HPDE6-E6E7 (cell line): ENCODE measurements at regions not wholly inside any gene's neighbourhood (a gene's known extent, or its start where the extent isn't known, plus 50 kb on each side); places are given as distances from the start of the nearest gene placed in this dataset.

Experiments used
- DNase-seq: peaks from one replicate; pipeline ENCODE4 v3.0.0; 2011; ENCODE audit warnings: missing footprints; ENCODE audit errors: extremely low spot score

DNA sequence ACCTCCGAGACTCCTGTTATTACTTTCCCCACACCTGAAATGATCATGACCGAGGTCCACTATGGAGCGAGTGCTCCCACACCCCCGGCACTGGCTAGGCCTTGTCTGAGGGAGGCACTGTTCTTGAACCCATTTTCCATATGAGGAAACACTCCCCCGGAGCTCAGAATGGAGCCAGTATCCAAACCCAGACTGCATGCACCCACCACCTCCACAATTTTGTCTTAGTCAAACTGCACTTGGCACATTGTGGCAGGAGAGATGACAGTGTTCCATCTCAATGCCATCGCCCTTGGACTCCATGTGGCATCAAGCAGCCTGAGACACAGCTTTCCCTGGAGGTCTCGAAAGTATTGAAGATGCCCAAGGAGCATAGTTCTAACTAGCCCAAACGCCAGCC, 154.1 kb downstream of the NUP210 start:
- DNase-seq: no peak

DNA sequence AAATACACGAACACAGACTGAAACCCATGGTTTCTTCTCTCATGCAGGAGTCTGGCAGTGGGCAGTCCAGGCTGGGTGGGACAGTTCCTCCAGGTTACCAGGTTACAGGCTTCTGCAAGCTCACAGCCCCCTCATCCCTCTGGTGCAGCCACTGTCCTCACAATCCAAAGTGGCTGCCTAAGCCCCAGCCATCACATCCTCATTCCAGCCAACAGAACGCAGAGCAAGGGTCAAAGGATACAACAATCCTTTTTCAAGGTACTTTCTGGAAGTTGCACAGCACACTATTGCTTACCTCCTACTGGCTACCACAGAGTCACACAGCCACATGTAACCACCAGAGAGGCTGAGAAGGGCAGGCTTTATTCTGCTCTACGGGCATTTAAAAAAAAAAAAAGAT, 154.6 kb downstream of the NUP210 start:
- DNase-seq: no peak

DNA sequence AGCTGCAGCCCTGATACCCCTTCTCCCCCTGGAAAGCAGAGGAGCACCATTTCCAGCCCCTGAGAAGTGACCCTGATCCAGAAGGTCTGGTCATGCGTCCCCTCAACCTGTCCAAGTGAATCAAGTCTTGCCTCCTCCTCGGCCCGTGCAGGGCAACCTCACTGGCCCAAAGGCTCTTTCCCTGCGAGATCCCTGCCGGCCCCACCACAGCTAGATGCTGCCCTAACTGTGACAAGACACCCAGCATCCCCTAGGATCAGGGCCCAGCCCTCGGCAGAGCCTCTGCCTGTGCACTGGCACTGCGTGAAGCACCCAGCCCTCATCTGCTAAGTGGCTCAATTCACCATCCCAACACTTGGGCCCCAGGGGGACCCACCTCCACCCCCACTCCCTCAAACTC, 155.1 kb downstream of the NUP210 start:
- no peak for DNase-seq

DNA sequence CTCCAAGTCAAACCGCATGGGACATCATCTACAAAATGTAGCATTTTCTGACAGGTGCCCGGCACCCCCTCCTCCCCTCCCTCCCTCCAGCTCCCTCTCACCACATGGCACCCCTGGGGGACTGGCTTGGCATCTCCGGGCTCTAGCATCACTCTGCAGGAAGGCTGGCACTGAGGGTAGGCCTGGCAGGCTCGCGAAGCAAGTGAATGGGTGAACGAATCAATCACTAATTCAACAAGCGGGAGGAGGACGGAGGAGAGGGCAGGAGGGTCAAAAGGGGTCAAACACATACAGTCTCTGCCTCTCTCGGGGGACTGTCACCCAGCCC, 155.7 kb downstream of the NUP210 start:
- no peak for DNase-seq

DNA sequence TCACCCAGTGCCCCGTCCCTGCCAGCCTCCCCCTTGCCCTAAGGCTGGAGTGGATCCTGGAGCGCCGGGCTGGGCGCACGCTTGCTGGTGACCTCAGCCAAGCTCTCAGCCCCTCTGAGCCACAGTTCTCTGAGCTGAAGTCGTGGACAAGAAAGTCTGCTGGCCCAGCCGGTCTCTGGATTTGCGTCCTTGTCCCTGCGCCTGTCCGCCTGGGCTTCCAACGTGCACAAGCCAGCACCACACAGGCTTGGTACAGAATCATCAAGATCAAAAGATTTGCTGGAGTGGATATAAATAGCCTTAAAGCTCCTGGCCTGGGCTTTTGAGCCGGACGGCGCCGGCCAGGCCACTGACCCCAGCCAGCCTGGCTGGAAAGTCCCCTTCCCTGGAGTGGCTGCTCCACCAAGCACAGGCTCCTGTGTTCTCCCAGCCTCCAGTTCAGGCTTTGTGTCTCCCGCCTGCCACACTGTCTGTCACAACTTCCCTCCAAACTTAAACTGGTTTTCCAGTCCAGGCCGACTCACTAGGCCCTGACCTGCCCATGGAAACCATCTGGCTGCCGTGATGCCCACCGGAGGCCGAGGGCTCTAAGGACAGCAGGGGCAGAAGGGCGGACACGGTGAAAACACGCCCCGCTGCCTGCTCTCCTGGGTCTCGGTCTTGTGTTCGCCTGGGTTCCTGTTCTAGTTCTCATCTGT, 156.2 kb downstream of the NUP210 start:
- DNase-seq: no peak

DNA sequence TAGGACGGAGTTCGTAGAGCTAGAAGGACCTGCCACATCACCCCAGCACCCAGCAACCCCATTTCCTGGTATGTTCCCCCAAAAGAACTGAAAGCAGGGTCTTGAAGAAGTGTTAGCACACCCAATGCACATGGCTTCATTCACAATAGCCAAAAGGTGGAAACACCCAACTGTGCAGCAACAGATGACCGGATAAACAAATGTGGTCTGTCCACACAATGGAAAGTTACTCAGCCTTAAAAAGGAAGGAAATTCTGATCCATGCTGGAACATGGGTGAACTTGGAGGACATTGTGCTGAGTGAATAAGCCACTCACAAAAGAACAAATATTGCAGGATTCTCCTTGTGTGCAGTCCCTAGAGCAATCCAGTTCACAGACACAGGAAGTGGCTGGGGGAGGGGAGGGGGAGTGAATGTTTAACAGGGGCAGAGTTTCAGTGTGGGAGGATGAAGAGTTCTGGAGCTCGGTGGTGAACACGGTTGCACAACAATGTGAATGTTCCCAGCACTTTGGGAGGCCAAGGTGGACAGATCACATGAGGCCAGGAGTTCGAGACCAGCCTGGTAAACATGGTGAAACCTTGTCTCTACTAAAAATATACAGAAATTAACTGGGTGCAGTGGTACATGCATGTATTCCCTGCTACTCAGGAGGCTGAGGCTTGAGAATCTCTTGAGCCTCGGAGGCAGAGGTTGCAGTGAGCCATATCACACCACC, 157.5 kb downstream of the NUP210 start:
- DNase-seq: no peak

DNA sequence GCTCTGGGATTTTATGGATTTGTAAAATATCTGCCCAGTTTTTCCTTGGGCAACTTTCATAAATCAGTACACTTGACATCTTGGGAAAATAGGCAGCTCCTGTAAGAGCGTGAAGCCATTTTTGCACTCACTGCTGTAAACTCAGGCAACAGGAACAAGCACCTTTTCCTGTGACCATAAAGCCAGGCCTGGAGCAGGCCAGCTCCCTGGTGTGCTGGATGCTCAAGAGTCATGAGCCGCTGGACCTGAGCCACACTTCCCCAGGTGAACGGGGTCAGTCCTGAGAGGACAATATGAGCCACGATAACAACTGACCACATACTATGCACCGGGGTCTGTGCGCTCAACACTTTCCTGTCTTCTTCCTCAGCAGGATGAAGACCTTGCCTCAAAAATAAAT, 158.2 kb downstream of the NUP210 start:
- DNase-seq: no peak

DNA sequence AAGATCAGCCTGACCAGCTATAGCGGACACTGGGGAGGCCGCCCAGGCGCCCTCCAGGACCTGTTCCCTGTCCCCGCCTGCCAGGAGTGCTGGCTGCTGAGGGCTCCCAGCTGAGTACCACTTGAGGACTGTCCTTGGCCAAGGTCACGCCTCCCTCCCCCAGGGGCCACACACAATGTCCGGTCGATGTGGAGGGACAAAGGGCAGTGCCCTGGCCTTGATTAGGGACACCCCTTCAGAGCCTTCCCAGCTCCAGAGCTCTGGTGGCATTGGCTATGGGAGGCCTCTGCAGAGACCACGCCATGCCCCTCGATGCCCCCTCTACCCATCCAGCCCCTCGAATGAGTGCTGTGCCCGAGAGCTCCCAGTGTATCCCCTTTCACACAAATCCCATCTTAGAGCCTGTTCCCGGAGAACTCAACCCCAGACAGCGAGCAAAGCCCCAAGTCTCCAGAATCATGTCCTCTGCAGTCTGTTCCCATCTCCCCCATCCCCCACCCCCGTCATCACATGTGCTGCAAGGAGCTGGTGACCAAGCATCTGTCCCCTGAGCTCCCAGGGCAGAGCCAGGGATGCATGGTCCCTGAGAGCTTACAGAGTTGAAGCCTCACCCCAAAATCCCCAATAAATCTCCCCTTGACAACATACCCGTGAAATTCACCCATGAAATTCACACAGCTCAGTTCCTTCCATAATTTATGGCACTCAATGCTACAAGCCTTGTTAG, 158.9 kb downstream of the NUP210 start:
- no peak for DNase-seq

DNA sequence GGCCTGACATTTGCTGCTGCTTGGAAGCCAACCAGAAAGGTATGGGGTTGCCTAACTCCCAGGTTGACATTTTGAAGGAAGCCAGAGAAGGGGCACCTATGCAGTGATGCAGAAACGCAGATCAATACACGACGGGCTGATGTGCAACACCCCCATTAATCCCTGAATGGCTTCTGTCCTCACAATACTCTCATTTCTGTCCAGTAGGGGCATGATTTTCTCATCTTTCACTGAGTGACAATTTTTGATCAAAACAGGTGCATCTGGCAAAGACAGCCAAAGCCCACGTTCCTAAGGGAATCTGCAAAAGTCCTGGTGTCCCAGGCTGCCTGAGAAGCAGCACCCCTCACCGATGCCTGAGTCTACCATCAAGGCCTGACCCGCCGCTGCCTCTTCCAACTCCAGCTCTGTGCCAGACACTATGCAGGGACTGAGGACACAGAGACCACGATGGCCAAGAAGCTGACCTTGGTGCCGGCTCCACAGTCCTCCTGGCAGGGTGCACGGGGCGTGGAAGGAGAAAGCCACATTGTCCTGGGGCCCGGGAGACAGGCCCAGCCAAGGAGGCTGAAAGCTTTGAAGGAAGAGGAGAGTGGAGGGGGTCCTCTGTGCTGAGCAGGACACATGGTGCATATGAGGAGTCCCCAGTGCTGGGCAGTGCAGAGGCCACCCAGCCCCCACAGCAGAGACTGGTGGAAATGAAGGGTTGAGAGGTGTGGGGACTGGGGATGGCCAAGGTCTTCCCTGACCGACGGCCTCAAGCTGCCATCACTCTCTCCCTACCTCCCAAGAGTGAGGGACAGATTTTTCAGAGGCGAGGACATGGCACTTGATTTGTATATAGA, 159.6 kb downstream of the NUP210 start:
- DNase-seq: no peak

DNA sequence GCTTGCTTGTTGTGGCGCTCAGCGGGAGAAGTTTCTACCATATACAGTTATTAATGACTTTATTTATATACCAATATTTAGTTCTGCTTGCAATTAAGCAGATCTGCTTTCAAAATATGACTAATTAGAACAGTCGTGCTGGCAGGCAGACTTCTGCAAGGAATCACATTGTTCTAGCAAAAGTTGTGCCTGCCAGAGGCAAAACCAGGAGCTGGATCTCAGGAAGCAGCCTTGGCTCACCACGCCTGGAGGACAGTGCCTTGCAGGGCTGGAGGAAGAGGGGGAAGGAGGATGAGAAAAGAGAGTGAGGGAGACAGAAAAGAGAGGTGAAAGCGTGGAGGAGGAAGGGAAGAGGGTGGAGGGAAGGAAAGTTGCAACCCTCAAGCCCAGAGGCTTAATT, 160.3 kb downstream of the NUP210 start:
- no peak for DNase-seq

DNA sequence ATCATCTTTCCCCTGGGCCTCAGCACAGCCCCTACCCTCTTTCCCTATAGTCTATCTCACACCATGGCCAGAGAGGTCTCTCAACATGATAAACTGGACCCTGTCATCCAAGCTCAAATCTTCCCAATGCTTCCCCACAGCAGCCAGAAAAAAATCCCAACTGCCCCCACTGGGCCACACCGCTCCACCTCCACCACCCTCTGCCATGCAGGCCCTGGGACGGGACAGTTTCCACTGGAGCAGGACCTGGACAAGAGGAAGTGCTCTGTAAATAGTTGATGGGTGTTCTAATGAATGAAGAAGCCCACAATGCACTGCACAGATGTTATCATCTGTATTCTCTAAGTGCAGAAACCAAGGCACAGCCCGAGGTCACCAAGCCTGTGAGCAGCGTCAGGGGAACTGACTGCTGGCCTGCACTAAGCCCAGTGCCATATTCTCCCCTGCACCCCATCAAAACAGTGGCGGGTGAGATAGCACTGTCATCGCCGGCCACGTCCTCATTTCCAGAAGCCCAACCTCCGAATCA, 161.1 kb downstream of the NUP210 start:
- DNase-seq: no peak

DNA sequence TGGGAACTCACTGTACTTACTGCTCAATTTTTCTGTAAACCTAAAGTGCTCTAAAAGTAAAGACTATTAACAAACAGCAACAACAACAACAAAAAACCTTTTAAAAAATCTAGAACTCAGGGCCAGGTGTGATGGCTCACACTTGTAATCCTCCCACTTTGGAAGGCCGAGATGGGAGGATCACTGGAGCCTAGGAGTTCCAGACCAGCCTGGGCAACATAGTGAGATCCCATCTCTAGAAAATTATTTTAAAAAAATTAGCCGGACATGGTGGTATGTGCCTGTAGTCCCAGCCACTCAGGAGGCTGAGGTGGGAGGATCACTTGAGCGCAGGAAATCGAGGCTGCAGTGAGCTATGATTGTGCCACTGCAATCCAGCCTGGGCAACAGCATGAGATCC, 161.8 kb downstream of the NUP210 start:
- no peak for DNase-seq

DNA sequence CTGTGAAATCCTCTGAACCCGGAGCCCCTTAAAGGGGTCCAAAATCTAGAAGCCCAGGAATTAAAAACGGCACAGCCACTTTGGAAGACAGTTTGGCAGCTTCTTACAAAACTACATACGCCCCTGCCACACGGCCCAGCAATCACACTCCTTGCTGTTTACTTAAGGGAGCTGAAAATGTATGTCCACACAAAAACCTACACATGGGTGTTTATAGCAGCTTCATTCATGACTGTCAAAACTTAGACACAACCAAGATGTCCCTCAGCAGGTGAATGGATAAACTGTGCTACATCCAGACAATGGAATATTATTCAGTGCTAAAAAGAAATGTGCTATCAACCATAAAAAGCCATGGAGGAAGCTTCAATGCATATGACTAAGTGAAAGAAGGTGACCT, 162.5 kb downstream of the NUP210 start:
- DNase-seq: no peak

DNA sequence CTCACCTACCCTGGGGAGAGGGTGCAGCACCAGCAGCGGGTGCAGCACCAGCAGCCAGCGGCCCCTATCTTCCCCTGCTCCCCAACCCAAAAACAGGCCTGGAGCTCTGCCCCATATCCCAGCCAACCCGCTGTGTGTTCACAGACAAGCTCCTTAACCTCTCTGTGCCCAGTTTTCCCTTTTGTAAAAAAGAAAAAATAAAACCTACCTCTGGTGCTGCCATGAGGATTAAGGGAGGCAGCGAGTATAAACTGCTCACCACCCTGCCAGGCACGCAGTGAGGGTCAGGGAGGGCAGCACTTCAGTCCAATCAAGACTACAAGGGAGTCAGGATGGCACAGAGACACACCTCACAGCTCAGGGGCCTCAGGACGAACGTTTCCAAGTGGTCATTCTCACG, 163.3 kb downstream of the NUP210 start:
- no peak for DNase-seq

DNA sequence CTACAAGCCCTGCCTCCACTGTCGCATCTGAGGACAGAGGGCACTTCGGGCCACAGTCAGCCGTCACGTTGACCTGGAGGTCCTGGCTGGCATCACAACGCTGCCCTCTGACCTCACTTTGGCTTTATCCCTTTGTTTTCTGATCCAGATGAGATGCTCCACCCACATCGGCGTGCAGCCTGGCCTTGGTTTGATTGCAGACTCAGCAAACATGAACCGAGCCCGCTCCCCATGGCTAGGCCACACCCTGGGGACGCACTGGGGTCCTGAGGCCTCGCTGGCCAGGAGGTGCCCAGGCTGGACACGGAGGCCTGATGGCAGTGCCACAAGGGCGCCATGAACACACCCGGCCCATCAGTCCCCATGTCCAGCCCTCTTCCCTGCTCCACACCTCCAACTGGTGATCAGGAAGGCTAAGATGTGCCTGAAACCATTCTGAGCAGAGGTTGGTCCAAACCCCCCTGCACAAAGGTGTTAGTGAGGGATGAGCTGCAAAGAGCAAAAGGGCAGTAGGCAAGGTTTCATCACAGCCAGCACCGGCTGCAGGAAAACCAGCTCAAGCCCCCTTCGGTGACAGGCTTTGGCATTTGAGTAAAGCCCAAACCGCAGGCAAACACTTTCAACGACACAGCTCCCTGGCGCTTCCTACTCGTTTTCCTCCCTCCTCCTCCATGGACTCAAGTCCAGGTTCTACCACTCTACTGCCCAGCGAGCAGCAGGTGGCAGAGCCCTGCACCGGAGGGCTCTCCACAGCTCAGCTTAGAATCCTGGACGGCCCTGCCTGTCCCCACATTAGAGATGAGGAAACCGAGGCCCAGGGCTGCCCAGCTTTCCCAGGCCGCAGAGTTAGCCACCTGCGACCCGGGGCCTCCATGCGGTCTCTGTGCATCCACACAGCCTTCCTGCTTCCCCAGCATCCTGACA, 165.8 kb downstream of the NUP210 start:
- no peak for DNase-seq

DNA sequence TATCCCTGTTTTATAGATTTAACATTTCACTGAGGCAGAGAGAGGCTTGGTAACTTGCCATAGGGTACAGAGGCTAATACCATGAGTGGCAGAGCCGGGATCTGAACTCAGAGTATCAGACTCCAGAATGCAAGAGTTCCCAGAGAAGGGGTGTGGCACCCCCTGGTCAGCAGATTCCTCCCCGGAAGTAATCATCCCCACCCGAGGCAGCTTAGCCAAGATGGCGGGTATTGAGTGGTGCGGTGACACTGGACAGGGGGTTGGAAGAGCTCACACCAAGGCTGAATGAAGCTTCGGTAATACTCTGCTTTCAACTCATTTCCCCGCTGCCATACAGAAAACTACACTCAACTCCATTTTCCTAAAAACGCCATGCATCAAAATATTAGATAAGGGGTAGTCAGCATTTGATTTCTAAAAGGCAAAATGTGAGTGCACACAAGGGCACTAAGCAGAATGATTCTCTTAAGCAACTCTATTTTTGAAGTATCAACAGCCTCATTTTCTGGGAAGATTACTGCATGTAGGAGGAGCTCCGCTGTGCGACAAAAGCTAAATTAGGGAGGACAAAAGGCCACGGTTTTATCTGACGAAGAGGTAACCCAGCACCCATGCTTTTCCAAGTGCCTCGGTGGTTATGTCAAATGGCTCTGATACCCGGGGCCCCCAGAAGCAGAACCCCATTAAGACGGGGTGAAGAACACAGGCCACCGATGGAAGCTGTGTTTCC, 166.7 kb downstream of the NUP210 start:
- no peak for DNase-seq

DNA sequence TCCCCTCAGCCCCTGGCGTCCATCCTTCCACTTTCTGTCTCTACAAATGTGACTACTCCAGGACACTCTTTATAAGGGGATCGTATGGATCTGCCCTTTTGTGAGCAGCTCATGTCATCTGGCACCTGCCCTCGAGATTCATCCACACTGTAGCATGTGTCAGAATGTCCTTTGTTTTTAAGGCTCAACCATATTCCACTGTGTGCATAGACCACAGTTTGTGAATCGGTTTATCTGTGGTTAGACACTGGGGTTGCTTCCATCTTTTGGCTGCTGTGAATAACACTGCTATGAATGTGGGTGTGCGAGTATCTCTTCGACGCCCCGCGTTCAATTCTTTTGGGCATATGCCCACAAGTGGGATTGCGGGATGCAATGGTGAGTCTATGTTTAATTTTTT, 167.9 kb downstream of the NUP210 start:
- DNase-seq: no peak

DNA sequence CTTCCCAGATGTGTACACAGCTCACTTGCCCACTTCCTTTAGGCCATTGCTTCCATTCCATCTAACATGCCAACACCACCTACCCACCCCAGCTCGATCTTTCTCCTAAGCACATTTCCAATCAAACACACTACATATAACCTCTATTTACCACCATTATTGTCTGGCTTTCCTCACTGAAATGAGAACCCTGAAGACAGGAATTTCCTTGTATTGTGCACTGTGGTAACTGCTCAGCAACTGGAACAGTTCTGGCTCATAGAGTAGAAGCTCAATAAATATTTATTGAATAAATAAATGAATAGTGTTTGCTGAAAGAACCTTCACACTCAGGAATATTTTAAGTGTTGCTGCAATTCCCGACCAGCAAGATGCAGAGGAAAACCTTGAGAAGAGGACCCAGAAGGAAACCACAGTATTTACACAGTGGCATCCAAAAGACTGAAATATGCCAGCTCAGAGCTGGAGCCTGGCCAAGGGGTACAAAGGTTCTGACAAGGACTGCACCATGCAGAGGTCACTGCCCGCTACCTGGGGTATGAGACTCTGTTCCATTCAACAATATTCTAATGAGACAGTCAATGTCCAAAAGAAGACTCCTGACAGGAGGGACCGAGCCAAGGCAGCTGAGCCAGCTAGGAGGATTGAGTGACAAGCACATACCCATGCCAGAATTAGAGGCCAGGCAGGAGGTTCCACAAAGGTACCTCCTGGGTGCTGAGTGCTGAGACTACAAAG, 168.8 kb downstream of the NUP210 start:
- DNase-seq: no peak

DNA sequence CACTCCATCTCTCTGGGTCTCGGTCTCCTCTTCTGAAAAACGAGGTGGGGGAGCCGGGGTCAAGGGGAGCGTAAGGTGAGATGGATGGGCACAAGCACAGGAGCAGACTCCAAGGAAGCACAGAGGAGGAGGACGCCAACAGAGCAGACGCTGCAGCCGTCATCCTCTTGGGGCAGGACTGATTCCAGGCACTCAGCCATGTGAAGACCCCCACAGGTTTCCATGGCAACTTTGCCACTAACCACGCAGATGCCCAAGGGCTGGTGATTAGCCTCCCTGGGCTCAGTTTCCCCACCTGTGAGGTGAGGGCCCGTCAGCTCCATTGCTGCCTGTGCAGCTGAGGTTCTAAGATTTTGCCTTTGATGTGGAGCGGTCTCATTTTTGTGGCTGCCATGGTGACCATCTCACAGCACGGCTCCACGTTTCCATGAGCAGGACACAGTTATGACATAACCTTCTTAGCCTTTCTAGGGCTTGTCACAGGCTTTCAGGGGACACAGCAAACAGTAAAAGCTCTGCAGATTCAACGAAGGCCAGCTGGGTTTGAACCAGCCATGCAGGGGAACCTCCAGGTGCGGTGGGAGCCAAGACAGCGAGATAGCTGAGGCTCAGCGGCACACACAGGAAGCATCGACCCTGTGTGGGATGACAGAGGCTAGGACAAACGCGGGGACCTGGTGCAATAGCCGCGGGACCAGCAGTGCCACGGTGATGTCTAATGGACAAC, 170.3 kb downstream of the NUP210 start:
- no peak for DNase-seq
